Fibroblast of pulmonary artery (primary cell): ENCODE measurements at regions not wholly inside any gene's neighbourhood (a gene's known extent, or its start where the extent isn't known, plus 50 kb on each side); places are given as distances from the start of the nearest gene placed in this dataset.

Experiments used
- DNase-seq: peaks from one replicate; pipeline ENCODE4 v3.0.0-alpha.2; 2010; ENCODE audit warnings: low read depth
- H3K4me3 ChIP-seq: replicated peaks from 2 replicates; pipeline ENCODE4 v1.5.1; 2011; ENCODE audit warnings: low read depth, mild to moderate bottlenecking, control low read depth, low read length, moderate library complexity
- TF ChIP-seq, protein P1 (sequence below): IDR thresholded peaks from 2 replicates; pipeline ENCODE4 v1.5.1; 2011; ENCODE audit warnings: mild to moderate bottlenecking, control low read depth, low read length, inconsistent platforms; ENCODE audit errors: missing control alignments

DNA sequence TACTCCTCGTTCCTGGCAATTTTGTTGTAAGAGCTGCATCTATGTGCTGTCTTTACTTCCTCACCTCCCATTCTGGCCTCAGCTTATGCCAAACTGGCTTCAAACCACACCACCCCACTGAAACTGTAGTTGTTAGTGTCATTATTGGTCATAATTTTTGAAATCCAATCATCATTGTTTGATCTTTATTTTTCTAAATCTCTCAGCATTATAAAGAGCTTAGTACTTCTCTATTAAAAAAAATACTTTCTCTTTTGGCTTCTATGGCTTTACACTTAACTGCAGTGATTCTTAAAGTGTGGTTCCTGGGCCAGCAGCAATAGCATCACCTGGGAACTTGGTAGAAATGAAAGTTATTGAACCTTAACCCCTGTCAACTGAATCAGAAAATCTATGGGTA lies 83.5 kb upstream of the GRPR start:
- H3K4me3 ChIP-seq: no peak overlapping the region
- TF ChIP-seq, protein P1, sequence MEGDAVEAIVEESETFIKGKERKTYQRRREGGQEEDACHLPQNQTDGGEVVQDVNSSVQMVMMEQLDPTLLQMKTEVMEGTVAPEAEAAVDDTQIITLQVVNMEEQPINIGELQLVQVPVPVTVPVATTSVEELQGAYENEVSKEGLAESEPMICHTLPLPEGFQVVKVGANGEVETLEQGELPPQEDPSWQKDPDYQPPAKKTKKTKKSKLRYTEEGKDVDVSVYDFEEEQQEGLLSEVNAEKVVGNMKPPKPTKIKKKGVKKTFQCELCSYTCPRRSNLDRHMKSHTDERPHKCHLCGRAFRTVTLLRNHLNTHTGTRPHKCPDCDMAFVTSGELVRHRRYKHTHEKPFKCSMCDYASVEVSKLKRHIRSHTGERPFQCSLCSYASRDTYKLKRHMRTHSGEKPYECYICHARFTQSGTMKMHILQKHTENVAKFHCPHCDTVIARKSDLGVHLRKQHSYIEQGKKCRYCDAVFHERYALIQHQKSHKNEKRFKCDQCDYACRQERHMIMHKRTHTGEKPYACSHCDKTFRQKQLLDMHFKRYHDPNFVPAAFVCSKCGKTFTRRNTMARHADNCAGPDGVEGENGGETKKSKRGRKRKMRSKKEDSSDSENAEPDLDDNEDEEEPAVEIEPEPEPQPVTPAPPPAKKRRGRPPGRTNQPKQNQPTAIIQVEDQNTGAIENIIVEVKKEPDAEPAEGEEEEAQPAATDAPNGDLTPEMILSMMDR: no peak
- no peak for DNase-seq

DNA sequence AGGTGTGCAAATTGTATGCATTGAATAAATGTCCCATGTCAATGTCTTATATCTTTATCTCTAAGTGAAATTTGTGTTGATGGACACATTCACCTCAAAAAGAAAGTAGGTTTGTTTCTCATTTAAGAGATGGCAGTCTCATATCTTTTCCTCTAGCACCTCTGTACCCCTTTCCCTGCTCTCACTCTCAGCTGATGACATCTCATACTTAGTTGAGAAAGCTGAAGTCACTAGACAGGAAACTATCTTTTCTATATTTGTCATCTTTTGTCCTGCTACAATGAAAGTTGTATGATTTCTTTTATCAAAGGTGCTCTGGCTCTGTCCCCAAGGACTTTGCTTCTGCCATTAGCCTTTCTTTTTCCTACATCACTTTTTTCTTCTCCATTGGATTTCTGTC lies 84.0 kb upstream of the GRPR start:
- TF ChIP-seq, protein P1: no peak
- no peak for DNase-seq
- no peak overlapping the region for H3K4me3 ChIP-seq

DNA sequence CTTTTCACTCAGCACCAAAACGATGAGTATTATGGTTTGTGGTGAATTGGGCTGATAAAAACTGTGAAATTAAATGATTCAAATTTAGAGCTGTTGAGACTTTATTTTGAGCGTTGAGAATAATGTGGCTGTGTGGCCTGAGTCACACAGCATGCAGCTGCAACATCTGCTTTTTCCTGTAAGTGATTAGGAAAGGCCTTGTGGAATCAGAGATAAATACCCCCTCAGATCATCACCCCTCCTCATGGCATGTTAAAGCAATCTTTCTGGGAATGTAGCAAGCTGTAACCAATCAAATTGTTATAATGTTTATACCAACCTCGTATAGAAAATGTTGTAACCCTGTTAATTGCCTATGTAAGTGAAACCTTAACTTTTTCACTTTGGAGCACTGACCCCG lies 90.0 kb upstream of the GRPR start:
- TF ChIP-seq, protein P1: no peak
- H3K4me3 ChIP-seq: no peak overlapping the region
- DNase-seq: peak; percentile 34

DNA sequence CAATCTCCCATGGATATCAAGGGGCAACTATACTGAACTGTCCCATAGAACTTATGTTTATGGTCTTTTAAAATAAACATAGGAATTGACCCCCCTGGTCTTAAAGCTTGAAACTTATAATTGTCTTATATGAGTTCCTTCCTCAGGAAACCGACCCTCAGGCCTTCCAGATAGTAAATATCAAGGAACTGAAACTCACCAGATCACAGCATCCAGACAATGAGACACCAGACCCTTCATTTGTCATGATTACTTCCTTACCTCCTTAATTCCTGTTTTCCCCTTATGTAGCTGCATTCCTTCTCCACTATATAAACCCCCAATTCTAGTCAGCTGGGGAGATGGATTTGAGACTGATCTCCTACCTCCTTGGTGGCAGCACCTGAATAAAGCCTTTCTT lies 94.8 kb upstream of the GRPR start:
- TF ChIP-seq, protein P1: no peak
- H3K4me3 ChIP-seq: no peak overlapping the region
- no peak for DNase-seq

DNA sequence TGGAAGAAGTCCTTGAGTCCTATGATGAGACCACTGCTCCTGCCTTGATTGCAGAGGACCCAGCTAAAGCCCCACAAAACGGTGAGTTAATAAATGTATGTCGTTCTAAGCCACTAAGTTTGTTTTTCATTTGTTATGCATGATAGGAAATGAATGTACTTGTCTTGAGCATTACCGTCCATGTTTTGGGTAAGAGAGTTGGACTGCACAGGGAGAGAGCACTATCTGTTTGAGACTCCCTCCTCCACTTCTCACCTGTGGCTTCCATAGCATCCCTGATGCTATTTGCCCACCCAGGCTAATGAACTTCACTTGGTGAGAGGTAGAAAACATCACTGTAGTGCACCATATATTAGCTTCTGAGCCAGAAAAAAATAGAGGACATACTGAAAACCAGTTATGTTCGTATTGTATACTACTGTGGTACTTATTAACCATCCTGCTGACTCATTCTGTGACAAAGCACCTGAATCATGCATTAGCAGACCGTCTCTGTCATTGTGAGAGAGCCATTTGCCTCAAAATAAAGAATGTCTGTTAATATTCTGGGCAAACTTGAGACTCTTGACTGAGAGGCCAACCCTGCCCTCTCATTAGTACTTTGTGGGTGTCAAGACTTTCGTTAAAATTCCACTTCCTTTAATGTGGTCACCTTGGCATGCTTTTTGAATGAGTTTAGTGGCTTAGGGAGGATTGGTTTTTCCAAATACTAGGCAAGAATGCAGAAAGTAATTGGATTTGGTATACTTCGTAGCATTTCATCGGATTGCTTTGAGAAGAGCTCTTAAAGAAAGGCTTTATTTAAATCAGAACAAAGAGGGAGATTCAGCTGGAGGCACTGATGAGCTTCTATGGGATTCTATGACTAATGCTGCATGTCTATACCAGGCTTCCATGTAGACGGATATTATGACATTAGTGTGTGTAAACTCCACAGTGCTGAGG lies 99.3 kb upstream of the GRPR start:
- DNase-seq: no peak
- H3K4me3 ChIP-seq: no peak overlapping the region
- TF ChIP-seq, protein P1: no peak

DNA sequence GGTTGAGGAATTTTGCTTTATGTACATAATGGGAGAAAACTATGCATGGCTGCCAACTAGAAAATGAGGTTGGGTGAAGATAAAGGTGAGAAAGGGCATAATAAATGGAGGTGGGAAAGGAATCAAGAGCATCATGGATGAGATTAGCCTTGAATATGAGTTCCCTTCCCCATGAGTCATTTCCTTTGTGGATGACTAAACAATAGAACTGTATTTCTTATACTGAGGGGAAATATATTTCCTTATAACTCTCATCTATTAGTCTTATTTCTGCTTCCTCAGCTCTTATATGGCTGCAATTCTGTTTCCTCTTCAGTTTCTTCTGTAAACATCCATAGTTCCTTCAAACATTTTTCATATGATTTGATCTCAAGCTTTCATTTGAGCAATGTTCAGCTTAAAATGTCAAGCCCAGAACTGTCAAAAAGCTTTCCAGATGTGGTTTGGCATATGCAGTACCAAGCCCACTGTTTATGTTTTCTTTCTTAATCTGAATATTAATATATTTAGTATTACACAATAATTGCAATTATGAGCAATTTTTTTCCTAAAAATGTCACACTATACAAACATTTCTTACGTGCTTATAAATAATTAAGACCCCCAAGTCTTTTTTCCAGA lies 100.7 kb upstream of the GRPR start:
- DNase-seq: peak; percentile 44
- TF ChIP-seq, protein P1: no peak
- no peak overlapping the region for H3K4me3 ChIP-seq

DNA sequence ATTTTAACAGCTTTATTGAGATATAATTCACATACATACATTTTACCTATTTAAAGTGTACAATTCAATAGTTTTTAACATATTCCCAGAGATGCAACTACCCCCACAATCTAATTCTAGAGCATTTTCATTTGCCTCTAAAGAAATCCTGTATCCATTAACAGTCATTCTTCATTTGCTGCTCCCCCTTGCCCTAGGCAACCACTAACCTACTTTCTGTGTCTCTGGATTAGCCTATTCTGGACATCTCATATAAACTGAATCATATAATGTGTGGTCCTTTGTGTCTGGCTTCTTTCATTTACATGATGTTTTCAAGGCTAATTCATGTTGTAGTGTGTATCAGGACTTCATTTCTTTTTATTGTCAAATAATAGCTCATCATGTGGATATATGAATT lies 105.1 kb upstream of the GRPR start:
- TF ChIP-seq, protein P1: no peak
- DNase-seq: no peak
- no peak overlapping the region for H3K4me3 ChIP-seq
